CD4-positive, CD25-positive, alpha-beta regulatory T cell (primary cell): ENCODE measurements at regions not wholly inside any gene's neighbourhood (a gene's known extent, or its start where the extent isn't known, plus 50 kb on each side); places are given as distances from the start of the nearest gene placed in this dataset.
"Not testable (repeated sequence)": the region's sequence is repeated elsewhere in the genome, so short reads cannot be mapped to it uniquely, and the experiment has no call there.

Source experiments
- ATAC-seq, 2 donors: fragments of 150-1000 bp; cut with Tn5 transposase; one replicate each; pipeline ENCODE4 v1.10.0; 2021; ENCODE audit warnings: low read depth in 2 of 2, moderate number of reproducible peaks in 2 of 2, moderate library complexity in 1 of 2
- DNase-seq, 3 donors: peaks; one replicate each; pipeline versions ENCODE4 v3.0.0 to v3.0.0-alpha.2; 2012 to 2022; ENCODE audit warnings: mixed read lengths in 1 of 3
- H3K27ac ChIP-seq: one replicate; pipeline ENCODE4 v1.7.0; 2013; ENCODE audit warnings: mild to moderate bottlenecking, low read length; ENCODE audit not compliant: insufficient read depth, poor library complexity, severe bottlenecking
- H3K27me3 ChIP-seq: one replicate; pipeline ENCODE4 v1.7.0; 2013; ENCODE audit warnings: low read length; ENCODE audit not compliant: control insufficient read depth, insufficient read depth
- H3K36me3 ChIP-seq: one replicate; pipeline ENCODE4 v1.7.0; 2013; ENCODE audit warnings: mild to moderate bottlenecking, low read length, moderate library complexity; ENCODE audit not compliant: control insufficient read depth, insufficient read depth
- H3K4me1 ChIP-seq: 2 replicates; pipeline ENCODE4 v1.7.0; 2013; ENCODE audit warnings: mild to moderate bottlenecking, low read length; ENCODE audit not compliant: insufficient read depth, control insufficient read depth, poor library complexity, severe bottlenecking
- H3K4me3 ChIP-seq: one replicate; pipeline ENCODE4 v1.7.0; 2013; ENCODE audit warnings: low read depth, mild to moderate bottlenecking, low read length, moderate library complexity
- H3K9me3 ChIP-seq, 2 experiments: 1 replicate in 1 of 2; 2 replicates in 1 of 2; pipeline ENCODE4 v1.7.0; 2013; ENCODE audit warnings: low read length in 2 of 2, mild to moderate bottlenecking in 1 of 2, moderate library complexity in 1 of 2; ENCODE audit not compliant: control insufficient read depth in 2 of 2
- H3K27ac Mint-ChIP-seq, 3 donors: one replicate each; pipeline ENCODE4 v1.8.0; 2020 to 2022; ENCODE audit warnings: mild to moderate bottlenecking in 3 of 3, mixed read lengths in 3 of 3, moderate library complexity in 2 of 3
- H3K27me3 Mint-ChIP-seq: one replicate; pipeline ENCODE4 v1.8.0; 2022; ENCODE audit warnings: mild to moderate bottlenecking, mixed read lengths
- H3K36me3 Mint-ChIP-seq: one replicate; pipeline ENCODE4 v1.8.0; 2020; ENCODE audit warnings: mixed read lengths
- H3K4me1 Mint-ChIP-seq, 4 donors: one replicate each; pipeline ENCODE4 v1.8.0; 2020 to 2022; ENCODE audit warnings: mixed read lengths in 4 of 4, mild to moderate bottlenecking in 1 of 4
- H3K4me3 Mint-ChIP-seq, 4 donors: one replicate each; pipeline ENCODE4 v1.8.0; 2020 to 2022; ENCODE audit warnings: mild to moderate bottlenecking in 4 of 4, mixed read lengths in 4 of 4, moderate library complexity in 3 of 4
- H3K9me3 Mint-ChIP-seq, 7 donors: one replicate each; pipeline ENCODE4 v1.8.0; 2020 to 2022; ENCODE audit warnings: mixed read lengths in 7 of 7, mild to moderate bottlenecking in 3 of 7, moderate library complexity in 2 of 7

DNA sequence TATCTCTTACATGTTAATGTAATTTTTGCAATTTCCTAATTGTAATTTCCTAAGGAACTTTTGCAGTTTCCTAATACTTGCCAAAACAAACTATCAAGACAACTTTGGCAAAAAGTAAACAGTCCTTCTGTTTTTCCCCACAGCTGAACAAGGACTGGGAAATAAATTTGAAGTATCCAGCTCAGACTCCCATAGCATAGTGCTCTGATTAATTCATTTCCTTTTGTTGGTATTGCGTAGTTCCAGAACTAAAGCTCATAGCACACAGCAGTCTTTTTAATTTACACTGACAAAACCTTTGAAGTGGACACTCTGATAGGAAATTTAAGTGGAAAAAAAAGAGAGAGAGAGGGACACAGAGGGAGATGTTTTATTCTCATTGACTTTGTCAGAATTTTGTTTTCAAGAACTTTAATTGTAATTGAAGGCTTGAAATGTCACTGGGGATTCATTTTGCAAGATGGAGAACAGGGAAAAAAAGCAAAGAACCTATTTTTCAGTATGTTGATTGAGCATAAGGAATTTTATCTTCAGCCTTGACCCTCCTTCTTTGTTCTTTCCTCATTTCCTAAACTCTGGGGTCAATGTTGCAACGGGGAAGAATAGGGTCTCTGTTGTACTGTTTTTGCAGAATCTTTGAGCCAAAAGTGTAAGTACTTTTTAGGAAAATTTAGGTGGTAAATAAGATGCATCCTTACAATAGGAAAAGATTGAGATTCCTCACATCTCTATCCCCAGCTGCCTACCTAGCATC lies 232.2 kb upstream of the NPSR1 start:
- ATAC-seq (no peak), DNase-seq (no peak)
- Histone ChIP-seq H3K9me3 (no peaks in the 10 kb centered on the region), H3K27me3 (no peaks in the 10 kb centered on the region), H3K4me1 (no peaks in the 10 kb centered on the region), H3K4me3 (no peak overlapping the region), H3K36me3 (no peaks in the 10 kb centered on the region), H3K27ac (no peak overlapping the region)
- no peak overlapping the region for H3K4me3 Mint-ChIP-seq
- no peaks in the 10 kb centered on the region for H3K4me1 Mint-ChIP-seq
- H3K36me3 Mint-ChIP-seq, result no peaks in the 10 kb centered on the region
- no peak overlapping the region for H3K27ac Mint-ChIP-seq
- peaks cover 0 to 8% (median 2%) of the 10 kb centered on the region in 7 donors for H3K9me3 Mint-ChIP-seq
- no peaks in the 10 kb centered on the region for H3K27me3 Mint-ChIP-seq

DNA sequence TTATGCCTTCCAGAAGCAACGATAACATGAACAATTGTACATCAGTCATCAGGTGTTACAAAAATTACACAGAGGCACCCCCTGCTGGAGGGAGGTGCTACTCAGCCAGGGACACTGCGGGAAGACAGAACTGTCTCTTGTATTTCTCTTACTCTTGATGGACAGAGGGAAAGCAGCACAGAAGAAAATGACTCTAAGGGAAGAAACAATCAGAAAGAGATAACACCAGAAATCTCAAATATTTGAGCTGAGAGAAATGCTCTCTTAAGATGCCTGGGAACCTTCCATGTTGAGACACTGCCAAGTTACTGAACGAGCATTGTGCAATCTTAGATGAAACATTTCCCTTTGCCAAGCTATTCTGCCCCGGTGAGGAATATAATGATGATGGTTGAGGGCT lies 227.6 kb upstream of the NPSR1 start:
- H3K27me3 Mint-ChIP-seq, result no peaks in the 10 kb centered on the region
- H3K27ac Mint-ChIP-seq, result no peak overlapping the region
- H3K9me3 Mint-ChIP-seq, result peaks cover 0 to 21% (median 7%) of the 10 kb centered on the region in 7 donors
- Histone ChIP-seq H3K4me1 (no peaks in the 10 kb centered on the region), H3K27me3 (no peaks in the 10 kb centered on the region), H3K4me3 (no peak overlapping the region), H3K27ac (no peak overlapping the region), H3K36me3 (no peaks in the 10 kb centered on the region), H3K9me3 (no peaks in the 10 kb centered on the region)
- H3K36me3 Mint-ChIP-seq, result no peaks in the 10 kb centered on the region
- H3K4me1 Mint-ChIP-seq, result no peaks in the 10 kb centered on the region
- ATAC-seq, result no peak
- no peak overlapping the region for H3K4me3 Mint-ChIP-seq
- DNase-seq, result no peak

DNA sequence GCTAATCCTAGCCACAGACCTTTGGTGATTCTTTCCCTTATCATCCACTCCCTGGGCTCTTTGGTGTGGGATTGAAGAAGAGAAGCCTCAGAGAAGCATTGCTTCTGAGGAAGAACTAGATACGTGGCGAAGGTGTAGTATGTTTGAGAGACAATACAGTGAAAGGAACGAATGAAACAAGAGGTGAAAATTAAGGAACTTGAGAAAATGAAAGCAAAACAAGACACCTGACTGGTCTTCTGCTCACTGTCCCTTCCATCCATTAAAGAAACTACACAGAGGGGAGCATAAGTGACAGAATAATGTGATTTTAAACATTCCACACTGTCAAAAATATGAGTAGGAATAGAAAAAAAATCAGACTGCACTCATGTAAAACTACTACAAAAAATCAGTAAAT lies 219.6 kb upstream of the NPSR1 start:
- no peak overlapping the region for H3K27ac Mint-ChIP-seq

DNA sequence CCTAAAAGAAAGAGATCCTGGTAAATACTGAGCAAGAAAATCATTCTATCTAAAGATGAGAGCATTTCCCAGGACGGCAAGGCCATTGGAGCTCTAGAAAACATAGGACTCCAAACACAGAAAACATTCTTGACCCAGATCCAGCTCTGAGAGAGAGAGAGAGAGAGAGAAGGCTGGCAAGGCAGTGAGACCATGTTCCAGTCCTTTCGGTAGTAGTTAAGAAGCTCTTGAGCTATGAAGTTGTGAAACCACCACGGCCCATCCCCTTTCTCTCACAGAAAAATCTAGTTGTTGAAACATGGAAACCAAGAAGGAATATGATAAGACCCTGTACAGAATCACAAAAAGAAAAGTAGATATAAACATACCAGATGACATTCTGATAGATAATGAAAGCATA lies 212.4 kb upstream of the NPSR1 start:
- no peaks in the 10 kb centered on the region for H3K4me1 Mint-ChIP-seq
- peaks cover 0 to 17% (median 5%) of the 10 kb centered on the region in 7 donors for H3K9me3 Mint-ChIP-seq
- Histone ChIP-seq H3K27ac (no peak overlapping the region), H3K4me3 (no peak overlapping the region), H3K27me3 (no peaks in the 10 kb centered on the region), H3K36me3 (no peaks in the 10 kb centered on the region), H3K9me3 (peaks cover 0 to 3% of the 10 kb centered on the region in 2 experiments), H3K4me1 (no peaks in the 10 kb centered on the region)
- no peaks in the 10 kb centered on the region for H3K27me3 Mint-ChIP-seq
- H3K4me3 Mint-ChIP-seq, result no peak overlapping the region
- ATAC-seq, result no peak
- no peak for DNase-seq
- H3K36me3 Mint-ChIP-seq, result no peaks in the 10 kb centered on the region
- H3K27ac Mint-ChIP-seq, result no peak overlapping the region

More for the DNA sequence above, 219.6 kb upstream of the NPSR1 start:
- no peaks in the 10 kb centered on the region for H3K9me3 ChIP-seq
- Mint-ChIP-seq H3K9me3 (peaks cover 0 to 18% (median 11%) of the 10 kb centered on the region in 7 donors), H3K4me3 (no peak overlapping the region), H3K27me3 (no peaks in the 10 kb centered on the region), H3K36me3 (no peaks in the 10 kb centered on the region), H3K4me1 (no peaks in the 10 kb centered on the region)
- no peak for DNase-seq
- H3K36me3 ChIP-seq, result no peaks in the 10 kb centered on the region
- ATAC-seq, result no peak
- no peaks in the 10 kb centered on the region for H3K27me3 ChIP-seq
- no peak overlapping the region for H3K27ac ChIP-seq
- H3K4me1 ChIP-seq, result no peaks in the 10 kb centered on the region
- no peak overlapping the region for H3K4me3 ChIP-seq

DNA sequence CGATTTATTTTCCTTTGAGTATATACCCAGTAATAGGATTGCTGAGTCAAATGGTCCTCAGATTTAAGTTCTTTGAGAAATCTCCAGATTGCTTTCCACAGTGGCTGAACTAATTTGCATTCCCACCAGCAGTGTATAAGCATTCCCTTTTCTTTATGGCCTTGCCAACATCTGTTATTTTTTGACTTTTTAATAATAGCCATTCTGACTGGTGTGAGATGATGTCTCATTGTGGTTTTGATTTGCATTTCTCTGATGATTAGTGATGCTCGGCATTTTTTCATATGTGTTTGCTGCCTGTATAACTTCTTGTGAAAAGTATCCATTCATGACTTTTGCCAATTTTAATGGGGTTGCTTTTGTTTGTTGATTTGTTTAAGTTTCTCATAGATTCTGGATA lies 209.5 kb upstream of the NPSR1 start:
- H3K9me3 Mint-ChIP-seq, result peaks cover 2 to 13% (median 6%) of the 10 kb centered on the region in 7 donors
- not testable (repeated sequence) for H3K27me3 ChIP-seq, H3K36me3 Mint-ChIP-seq, H3K4me1 ChIP-seq, H3K36me3 ChIP-seq, H3K9me3 ChIP-seq, H3K4me1 Mint-ChIP-seq, H3K27ac ChIP-seq, ATAC-seq, H3K27ac Mint-ChIP-seq, DNase-seq, H3K4me3 ChIP-seq, H3K4me3 Mint-ChIP-seq, H3K27me3 Mint-ChIP-seq

DNA sequence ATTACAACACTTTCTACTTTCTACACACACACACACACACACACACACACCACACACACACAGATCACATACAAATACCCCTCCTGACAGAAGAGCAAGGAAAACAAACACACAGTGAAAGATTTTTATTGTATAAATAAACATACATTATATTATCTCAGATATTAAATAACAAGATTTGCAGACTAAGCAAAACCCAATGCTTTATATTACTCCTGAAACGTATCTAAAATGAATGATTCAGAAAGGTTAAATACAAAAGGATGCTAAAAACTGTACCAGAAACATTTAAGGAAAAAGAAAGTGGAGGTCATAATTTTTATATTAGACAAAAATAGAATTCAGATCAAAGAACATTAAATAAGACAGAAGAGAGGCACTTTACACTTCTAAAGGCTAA lies 208.3 kb upstream of the NPSR1 start:
- H3K4me1 Mint-ChIP-seq, result no peaks in the 10 kb centered on the region
- DNase-seq, result no peak

DNA sequence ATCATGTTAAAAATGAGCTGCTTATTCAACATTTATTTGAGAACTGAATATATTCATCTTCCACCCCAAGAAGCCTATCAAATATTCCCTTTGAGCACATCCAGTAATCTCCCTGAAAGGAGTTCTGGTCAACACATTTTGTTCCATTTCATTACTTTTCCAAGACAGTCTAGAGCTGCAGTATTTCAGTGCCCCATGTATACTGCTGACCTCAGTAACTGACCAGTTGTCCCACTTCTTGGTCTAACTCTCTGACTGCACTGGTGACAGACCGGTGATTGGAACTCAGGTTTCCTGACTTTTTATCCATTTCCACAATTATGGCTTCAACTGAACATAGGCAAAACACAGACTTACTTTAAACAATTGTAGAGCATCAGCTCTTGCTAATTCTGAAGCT lies 206.8 kb upstream of the NPSR1 start:
- Mint-ChIP-seq H3K9me3 (peaks cover 0 to 6% (median 4%) of the 10 kb centered on the region in 7 donors), H3K4me1 (no peaks in the 10 kb centered on the region), H3K36me3 (no peaks in the 10 kb centered on the region), H3K4me3 (peak overlapping the region in 1 of 4 donors; percentile 43), H3K27ac (no peak overlapping the region), H3K27me3 (no peaks in the 10 kb centered on the region)
- ATAC-seq (no peak), DNase-seq (no peak)
- Histone ChIP-seq H3K27ac (no peak overlapping the region), H3K27me3 (no peaks in the 10 kb centered on the region), H3K4me1 (no peaks in the 10 kb centered on the region), H3K4me3 (no peak overlapping the region), H3K36me3 (no peaks in the 10 kb centered on the region), H3K9me3 (peaks cover 0 to under 1% of the 10 kb centered on the region in 2 experiments)

More for the DNA sequence above, 208.3 kb upstream of the NPSR1 start:
- H3K9me3 Mint-ChIP-seq, result peaks cover 0 to 11% (median 3%) of the 10 kb centered on the region in 7 donors
- no peaks in the 10 kb centered on the region for H3K36me3 Mint-ChIP-seq
- Histone ChIP-seq H3K36me3 (no peaks in the 10 kb centered on the region), H3K27me3 (no peaks in the 10 kb centered on the region), H3K9me3 (peaks cover 0 to 3% of the 10 kb centered on the region in 2 experiments), H3K4me3 (no peak overlapping the region), H3K27ac (no peak overlapping the region), H3K4me1 (no peaks in the 10 kb centered on the region)
- no peaks in the 10 kb centered on the region for H3K27me3 Mint-ChIP-seq
- H3K27ac Mint-ChIP-seq, result no peak overlapping the region
- ATAC-seq, result no peak
- H3K4me3 Mint-ChIP-seq, result no peak overlapping the region

DNA sequence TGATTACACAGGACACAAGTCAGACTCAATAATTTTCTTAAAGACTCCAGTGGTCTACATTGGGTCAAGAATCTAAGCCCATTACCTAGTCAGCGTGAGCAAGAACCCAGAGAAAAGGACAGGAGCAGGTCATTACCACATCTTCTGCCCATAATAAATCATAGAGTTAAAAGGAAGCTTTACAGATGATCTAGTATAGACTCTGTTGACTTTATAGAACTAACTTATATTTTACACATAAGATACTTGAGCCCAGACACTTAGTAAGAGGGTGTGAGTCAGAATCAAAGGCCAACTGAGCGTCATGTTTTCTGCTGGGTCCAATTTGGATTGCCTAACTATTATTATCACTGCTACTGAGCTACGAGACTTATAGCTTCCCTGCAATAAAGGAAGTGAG lies 206.1 kb upstream of the NPSR1 start:
- Histone ChIP-seq H3K27ac (no peak overlapping the region), H3K4me3 (no peak overlapping the region), H3K36me3 (no peaks in the 10 kb centered on the region), H3K4me1 (no peaks in the 10 kb centered on the region), H3K9me3 (no peaks in the 10 kb centered on the region), H3K27me3 (no peaks in the 10 kb centered on the region)
- peaks cover 0 to 9% (median 2%) of the 10 kb centered on the region in 7 donors for H3K9me3 Mint-ChIP-seq
- DNase-seq (no peak), ATAC-seq (no peak)
- no peaks in the 10 kb centered on the region for H3K27me3 Mint-ChIP-seq
- H3K27ac Mint-ChIP-seq, result no peak overlapping the region
- no peak overlapping the region for H3K4me3 Mint-ChIP-seq
- no peaks in the 10 kb centered on the region for H3K36me3 Mint-ChIP-seq
- H3K4me1 Mint-ChIP-seq, result no peaks in the 10 kb centered on the region
